Cardiac fibroblast (primary cell): ENCODE measurements at regions not wholly inside any gene's neighbourhood (a gene's known extent, or its start where the extent isn't known, plus 50 kb on each side); places are given as distances from the start of the nearest gene placed in this dataset.
A peak's percentile ranks its signal among the peaks of the same experiment; 100 is the strongest.

ENCODE experiments used
- DNase-seq, 2 donors: peaks; one replicate each; pipeline versions ENCODE4 v3.0.0 to v3.0.0-alpha.2; 2010; ENCODE audit warnings: low read depth in 2 of 2
- H3K4me3 ChIP-seq, 2 donors: replicated peaks in 1 of 2; 1 replicate in 1 of 2; 2 replicates in 1 of 2; pipeline ENCODE4 v1.5.1; 2011; ENCODE audit warnings: low read depth in 2 of 2, low read length in 2 of 2, mild to moderate bottlenecking in 2 of 2, moderate library complexity in 1 of 2
- CTCF ChIP-seq: IDR thresholded peaks from one replicate; pipeline ENCODE4 v1.5.1; 2011; ENCODE audit warnings: low read depth, mild to moderate bottlenecking, low read length, inconsistent platforms

- peak; percentile 78 to 87 for DNase-seq
- TF ChIP-seq CTCF = no peak
- H3K4me3 ChIP-seq = no peak overlapping the region
Observed at GRCh38 chr15:49718234-49718633, 97.4 kb downstream of the DTWD1 start.

GRCh38 chr15:49718846-49719245 lies 98.0 kb downstream of the DTWD1 start:
- DNase-seq = no peak

GRCh38 chr15:49720261-49720660 lies 99.4 kb downstream of the DTWD1 start:
- no peak overlapping the region for H3K4me3 ChIP-seq
- peak in 1 of 2 donors; percentile 14 for DNase-seq
- TF ChIP-seq CTCF = no peak

More at GRCh38 chr15:49718846-49719245, 98.0 kb downstream of the DTWD1 start:
- no peak overlapping the region for H3K4me3 ChIP-seq
- TF ChIP-seq CTCF = no peak

- no peak for DNase-seq
- TF ChIP-seq CTCF = no peak
- H3K4me3 ChIP-seq = no peak overlapping the region
Observed at GRCh38 chr15:49721091-49721490, 100.2 kb downstream of the DTWD1 start.

- no peak overlapping the region for H3K4me3 ChIP-seq
- no peak for DNase-seq
- no peak for TF ChIP-seq CTCF
Observed at GRCh38 chr15:49721621-49722020, 100.8 kb downstream of the DTWD1 start.

GRCh38 chr15:49723981-49724380 lies 103.1 kb downstream of the DTWD1 start:
- TF ChIP-seq CTCF = no peak
- DNase-seq = no peak

More at GRCh38 chr15:49723981-49724380, 103.1 kb downstream of the DTWD1 start:
- no peak overlapping the region for H3K4me3 ChIP-seq
